NB4 (cell line): ENCODE measurements at regions not wholly inside any gene's neighbourhood (a gene's known extent, or its start where the extent isn't known, plus 50 kb on each side); places are given as distances from the start of the nearest gene placed in this dataset.

ENCODE experiments used
- CTCF ChIP-seq: IDR thresholded peaks from one replicate; pipeline ENCODE4 v1.5.1; 2012; ENCODE audit warnings: low read depth, low read length
- TF ChIP-seq, protein P1 (sequence below): IDR thresholded peaks from 2 replicates; pipeline ENCODE4 v1.6.1; 2011; ENCODE audit warnings: low read depth, low read length

DNA sequence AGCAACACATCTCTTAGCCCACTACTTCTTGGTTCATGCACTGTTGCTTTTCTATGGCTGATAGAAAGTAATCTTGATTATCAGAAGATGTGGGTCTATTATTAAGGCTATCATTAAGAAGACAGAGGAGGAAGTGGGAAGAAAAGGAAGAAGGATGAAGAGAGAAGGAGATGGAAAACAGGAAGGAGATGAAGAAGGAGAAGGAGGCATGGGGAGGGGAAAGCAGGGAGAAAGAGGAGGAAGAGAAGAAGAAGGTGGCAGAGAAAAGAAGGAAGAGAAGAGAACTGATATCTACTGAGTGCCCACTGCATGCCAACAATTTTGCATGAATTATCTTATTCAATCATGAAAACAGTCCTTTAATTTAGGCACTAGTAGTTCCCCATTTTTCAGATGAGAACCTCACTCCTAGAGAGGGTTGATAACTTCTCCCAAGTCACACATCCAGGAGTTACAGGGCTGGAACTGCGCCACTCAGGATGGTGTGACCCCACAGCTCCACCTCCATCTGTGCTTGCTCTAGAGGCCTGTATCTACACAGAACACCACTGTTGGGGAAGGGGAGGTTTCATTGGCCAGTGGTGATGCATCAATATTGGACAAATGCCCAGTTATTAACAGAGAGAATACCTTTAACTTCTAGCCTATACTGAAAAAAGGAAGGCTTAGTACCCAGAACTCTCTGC, 147.4 kb downstream of the CXCL12 start:
- TF ChIP-seq, protein P1, sequence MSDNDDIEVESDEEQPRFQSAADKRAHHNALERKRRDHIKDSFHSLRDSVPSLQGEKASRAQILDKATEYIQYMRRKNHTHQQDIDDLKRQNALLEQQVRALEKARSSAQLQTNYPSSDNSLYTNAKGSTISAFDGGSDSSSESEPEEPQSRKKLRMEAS, result no peak
- no peak for TF ChIP-seq CTCF
